ENCODE measurements at regions not wholly inside any gene's neighbourhood (a gene's known extent, or its start where the extent isn't known, plus 50 kb on each side); places are given as distances from the start of the nearest gene placed in this dataset.

DNA sequence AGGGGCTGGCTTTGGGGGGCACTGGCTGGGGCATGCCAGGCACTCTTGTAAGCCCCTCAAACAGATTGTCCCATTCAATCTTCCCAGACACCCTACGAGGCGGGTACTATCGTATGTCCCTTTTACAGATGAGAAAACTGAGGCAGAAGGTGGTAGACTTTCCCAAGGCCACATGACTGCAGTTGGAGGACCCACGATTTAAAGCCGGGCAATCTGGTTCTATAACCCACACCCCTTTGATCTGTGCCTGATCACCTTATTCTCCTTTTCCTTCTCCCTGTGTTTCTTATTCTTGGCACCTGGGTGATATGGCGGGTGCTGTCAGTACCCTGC lies 146.3 kb upstream of the IRX3 start (continued):
- TF ChIP-seq ZNF331 (CRISPR knock-in tag; IDR thresholded peaks at IDR 0.05; ENCODE audit: low read depth) (no peak), STAT1 (IDR thresholded peaks at IDR 0.05; ENCODE audit: unreplicated experiment) (no peak), JUNB (IDR thresholded peaks at IDR 0.05; ENCODE audit: unreplicated experiment) (no peak)
- TF ChIP-seq, protein P1, sequence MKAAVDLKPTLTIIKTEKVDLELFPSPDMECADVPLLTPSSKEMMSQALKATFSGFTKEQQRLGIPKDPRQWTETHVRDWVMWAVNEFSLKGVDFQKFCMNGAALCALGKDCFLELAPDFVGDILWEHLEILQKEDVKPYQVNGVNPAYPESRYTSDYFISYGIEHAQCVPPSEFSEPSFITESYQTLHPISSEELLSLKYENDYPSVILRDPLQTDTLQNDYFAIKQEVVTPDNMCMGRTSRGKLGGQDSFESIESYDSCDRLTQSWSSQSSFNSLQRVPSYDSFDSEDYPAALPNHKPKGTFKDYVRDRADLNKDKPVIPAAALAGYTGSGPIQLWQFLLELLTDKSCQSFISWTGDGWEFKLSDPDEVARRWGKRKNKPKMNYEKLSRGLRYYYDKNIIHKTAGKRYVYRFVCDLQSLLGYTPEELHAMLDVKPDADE (IDR thresholded peaks at IDR 0.05) = no peak
- TF ChIP-seq, protein P2, sequence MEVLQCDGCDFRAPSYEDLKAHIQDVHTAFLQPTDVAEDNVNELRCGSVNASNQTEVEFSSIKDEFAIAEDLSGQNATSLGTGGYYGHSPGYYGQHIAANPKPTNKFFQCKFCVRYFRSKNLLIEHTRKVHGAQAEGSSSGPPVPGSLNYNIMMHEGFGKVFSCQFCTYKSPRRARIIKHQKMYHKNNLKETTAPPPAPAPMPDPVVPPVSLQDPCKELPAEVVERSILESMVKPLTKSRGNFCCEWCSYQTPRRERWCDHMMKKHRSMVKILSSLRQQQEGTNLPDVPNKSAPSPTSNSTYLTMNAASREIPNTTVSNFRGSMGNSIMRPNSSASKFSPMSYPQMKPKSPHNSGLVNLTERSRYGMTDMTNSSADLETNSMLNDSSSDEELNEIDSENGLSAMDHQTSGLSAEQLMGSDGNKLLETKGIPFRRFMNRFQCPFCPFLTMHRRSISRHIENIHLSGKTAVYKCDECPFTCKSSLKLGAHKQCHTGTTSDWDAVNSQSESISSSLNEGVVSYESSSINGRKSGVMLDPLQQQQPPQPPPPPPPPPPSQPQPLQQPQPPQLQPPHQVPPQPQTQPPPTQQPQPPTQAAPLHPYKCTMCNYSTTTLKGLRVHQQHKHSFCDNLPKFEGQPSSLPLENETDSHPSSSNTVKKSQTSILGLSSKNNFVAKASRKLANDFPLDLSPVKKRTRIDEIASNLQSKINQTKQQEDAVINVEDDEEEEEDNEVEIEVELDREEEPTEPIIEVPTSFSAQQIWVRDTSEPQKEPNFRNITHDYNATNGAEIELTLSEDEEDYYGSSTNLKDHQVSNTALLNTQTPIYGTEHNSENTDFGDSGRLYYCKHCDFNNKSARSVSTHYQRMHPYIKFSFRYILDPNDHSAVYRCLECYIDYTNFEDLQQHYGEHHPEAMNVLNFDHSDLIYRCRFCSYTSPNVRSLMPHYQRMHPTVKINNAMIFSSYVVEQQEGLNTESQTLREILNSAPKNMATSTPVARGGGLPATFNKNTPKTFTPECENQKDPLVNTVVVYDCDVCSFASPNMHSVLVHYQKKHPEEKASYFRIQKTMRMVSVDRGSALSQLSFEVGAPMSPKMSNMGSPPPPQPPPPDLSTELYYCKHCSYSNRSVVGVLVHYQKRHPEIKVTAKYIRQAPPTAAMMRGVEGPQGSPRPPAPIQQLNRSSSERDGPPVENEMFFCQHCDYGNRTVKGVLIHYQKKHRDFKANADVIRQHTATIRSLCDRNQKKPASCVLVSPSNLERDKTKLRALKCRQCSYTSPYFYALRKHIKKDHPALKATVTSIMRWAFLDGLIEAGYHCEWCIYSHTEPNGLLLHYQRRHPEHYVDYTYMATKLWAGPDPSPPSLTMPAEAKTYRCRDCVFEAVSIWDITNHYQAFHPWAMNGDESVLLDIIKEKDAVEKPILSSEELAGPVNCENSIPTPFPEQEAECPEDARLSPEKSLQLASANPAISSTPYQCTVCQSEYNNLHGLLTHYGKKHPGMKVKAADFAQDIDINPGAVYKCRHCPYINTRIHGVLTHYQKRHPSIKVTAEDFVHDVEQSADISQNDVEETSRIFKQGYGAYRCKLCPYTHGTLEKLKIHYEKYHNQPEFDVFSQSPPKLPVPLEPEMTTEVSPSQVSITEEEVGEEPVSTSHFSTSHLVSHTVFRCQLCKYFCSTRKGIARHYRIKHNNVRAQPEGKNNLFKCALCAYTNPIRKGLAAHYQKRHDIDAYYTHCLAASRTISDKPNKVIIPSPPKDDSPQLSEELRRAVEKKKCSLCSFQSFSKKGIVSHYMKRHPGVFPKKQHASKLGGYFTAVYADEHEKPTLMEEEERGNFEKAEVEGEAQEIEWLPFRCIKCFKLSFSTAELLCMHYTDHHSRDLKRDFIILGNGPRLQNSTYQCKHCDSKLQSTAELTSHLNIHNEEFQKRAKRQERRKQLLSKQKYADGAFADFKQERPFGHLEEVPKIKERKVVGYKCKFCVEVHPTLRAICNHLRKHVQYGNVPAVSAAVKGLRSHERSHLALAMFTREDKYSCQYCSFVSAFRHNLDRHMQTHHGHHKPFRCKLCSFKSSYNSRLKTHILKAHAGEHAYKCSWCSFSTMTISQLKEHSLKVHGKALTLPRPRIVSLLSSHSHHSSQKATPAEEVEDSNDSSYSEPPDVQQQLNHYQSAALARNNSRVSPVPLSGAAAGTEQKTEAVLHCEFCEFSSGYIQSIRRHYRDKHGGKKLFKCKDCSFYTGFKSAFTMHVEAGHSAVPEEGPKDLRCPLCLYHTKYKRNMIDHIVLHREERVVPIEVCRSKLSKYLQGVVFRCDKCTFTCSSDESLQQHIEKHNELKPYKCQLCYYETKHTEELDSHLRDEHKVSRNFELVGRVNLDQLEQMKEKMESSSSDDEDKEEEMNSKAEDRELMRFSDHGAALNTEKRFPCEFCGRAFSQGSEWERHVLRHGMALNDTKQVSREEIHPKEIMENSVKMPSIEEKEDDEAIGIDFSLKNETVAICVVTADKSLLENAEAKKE (CRISPR knock-in tag; IDR thresholded peaks at IDR 0.05) = no peak

DNA sequence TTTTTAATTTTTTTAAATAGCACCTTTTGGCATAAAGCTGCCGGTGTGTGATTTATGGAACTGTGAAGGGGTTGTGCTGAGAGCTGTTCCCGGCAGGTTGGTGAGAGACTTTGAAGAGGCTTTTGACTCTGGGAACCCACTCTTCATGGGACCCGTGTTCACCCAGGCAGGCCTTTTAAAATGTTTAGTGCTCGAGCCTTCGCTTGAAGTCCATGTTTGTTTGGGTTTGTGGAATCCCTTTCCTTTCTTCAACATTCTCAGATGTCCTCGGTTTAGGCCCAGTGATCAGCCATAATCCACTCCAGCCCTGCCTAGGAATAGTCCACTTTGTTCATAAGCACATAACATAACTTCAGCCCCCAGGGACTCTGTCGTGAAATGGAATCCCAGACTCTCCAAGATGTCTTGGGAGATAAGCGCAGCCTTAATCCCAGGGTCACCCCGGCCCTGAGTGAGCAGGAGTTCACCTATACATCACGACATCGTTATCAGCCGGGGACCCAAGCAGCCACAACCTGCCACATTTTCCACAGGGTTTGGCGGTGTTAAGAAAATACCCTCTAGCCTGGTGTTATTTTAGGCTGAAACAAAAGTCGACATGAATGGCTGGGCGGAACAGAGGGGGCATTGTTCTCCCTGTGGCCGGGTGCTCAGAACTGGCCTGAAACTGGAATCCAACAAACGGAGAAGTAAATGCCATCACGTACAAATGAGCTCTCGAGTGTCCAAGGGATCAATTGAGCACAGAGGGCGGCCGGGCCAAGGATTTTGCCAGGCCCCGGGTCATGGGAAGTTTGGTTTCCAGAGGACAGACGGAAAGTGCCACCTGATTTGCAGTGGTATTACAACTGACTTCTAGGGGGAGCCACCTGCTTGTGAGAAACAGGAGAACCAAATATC lies 145.7 kb upstream of the IRX3 start:
- H3K9me3 Mint-ChIP-seq = peaks cover 14% of the 10 kb centered on the region; the same call in 2 of the 3 replicates
- H4K20me1 ChIP-seq (replicated peaks; ENCODE audit: insufficient read depth) = no peaks in the 10 kb centered on the region
- DNase-seq (ENCODE audit: low spot score) (peak; percentile 28), ATAC-seq (no peak)
- H3K4me2 ChIP-seq = no peak overlapping the region
- H3F3A ChIP-seq (replicated peaks; ENCODE audit: low read depth) = no peaks in the 10 kb centered on the region
- H3K4me1 Mint-ChIP-seq = peaks cover 10% of the 10 kb centered on the region; the same call in 2 of the 3 replicates
- H3K4me3 ChIP-seq = no peak overlapping the region
- no peaks in the 10 kb centered on the region for H3K79me2 ChIP-seq (replicated peaks; ENCODE audit: insufficient read depth)
- no peaks in the 10 kb centered on the region; the same call in 2 of the 3 replicates for H3K36me3 Mint-ChIP-seq (ENCODE audit: low read depth)
- no peak overlapping the region for H3K27ac ChIP-seq (ENCODE audit: low read depth)
- TF ChIP-seq EZH2phosphoT487 (IDR thresholded peaks at IDR 0.05; ENCODE audit: unreplicated experiment) = no peak
- peak; percentile 27 to 51 for TF ChIP-seq CTCF (conservative IDR thresholded peaks at IDR 0.05; ENCODE audit: low read depth in 2 of 2)
- TF ChIP-seq JUNB (IDR thresholded peaks at IDR 0.05; ENCODE audit: unreplicated experiment) = no peak
- TF ChIP-seq STAT1 (IDR thresholded peaks at IDR 0.05; ENCODE audit: unreplicated experiment) = no peak
- H2AFZ ChIP-seq = peak overlapping the region; percentile 47; the same call in 1 of the 2 replicates
- H3K36me3 ChIP-seq (ENCODE audit: insufficient read depth) = no peaks in the 10 kb centered on the region
- no peaks in the 10 kb centered on the region for H3K27me3 ChIP-seq (ENCODE audit: insufficient read depth)
- H3K4me3 Mint-ChIP-seq = no peak overlapping the region
- no peaks in the 10 kb centered on the region for H3K4me1 ChIP-seq (ENCODE audit: insufficient read depth)
- no peak overlapping the region for H3K27ac Mint-ChIP-seq
- H3K27me3 Mint-ChIP-seq (ENCODE audit: insufficient read depth, low read depth, poor library complexity) = peaks cover 12% of the 10 kb centered on the region
- H3K9me2 ChIP-seq (ENCODE audit: insufficient read depth) = 0 out of 2 replicates have a peak, but pooled peaks cover 5% of the 10 kb centered on the region
